Endodermal cell (in vitro differentiated cells): ENCODE measurements at regions not wholly inside any gene's neighbourhood (a gene's known extent, or its start where the extent isn't known, plus 50 kb on each side); places are given as distances from the start of the nearest gene placed in this dataset.

ENCODE experiments used
- DNase-seq: peaks from one replicate; pipeline ENCODE4 v3.0.0-alpha.2; 2017
- H3K27ac ChIP-seq: 2 replicates; pipeline ENCODE4 v1.5.1; 2013; ENCODE audit warnings: mild to moderate bottlenecking, low read depth, low read length, moderate library complexity
- H3K27me3 ChIP-seq: 2 replicates; pipeline ENCODE4 v1.6.1; 2013; ENCODE audit warnings: mild to moderate bottlenecking, low read length, moderate library complexity; ENCODE audit not compliant: insufficient read depth, control insufficient read depth, poor library complexity, severe bottlenecking
- H3K36me3 ChIP-seq: 2 replicates; pipeline ENCODE4 v1.7.0; 2013; ENCODE audit warnings: mild to moderate bottlenecking, low read length, moderate library complexity; ENCODE audit not compliant: control insufficient read depth, insufficient read depth
- H3K4me1 ChIP-seq: one replicate; pipeline ENCODE4 v1.7.0; 2013; ENCODE audit warnings: low read length; ENCODE audit not compliant: control insufficient read depth, insufficient read depth
- H3K4me3 ChIP-seq: 2 replicates; pipeline ENCODE4 v1.5.1; 2013; ENCODE audit warnings: mild to moderate bottlenecking, low read length, moderate library complexity
- H3K9ac ChIP-seq: 2 replicates; pipeline ENCODE4 v1.6.1; 2013; ENCODE audit warnings: mild to moderate bottlenecking, low read length, moderate library complexity; ENCODE audit not compliant: poor library complexity, severe bottlenecking; ENCODE audit errors: extremely low read depth
- H3K9me3 ChIP-seq: 2 replicates; pipeline ENCODE4 v1.6.1; 2013; ENCODE audit warnings: mild to moderate bottlenecking, low read length, moderate library complexity; ENCODE audit not compliant: control insufficient read depth
- H3K27ac Mint-ChIP-seq: 2 replicates; pipeline ENCODE4 v1.8.0; 2020; ENCODE audit warnings: mixed read lengths
- H3K27me3 Mint-ChIP-seq: 2 replicates; pipeline ENCODE4 v1.8.0; 2021; ENCODE audit warnings: mild to moderate bottlenecking, mixed read lengths; ENCODE audit not compliant: insufficient read depth
- H3K36me3 Mint-ChIP-seq: 2 replicates; pipeline ENCODE4 v1.8.0; 2020; ENCODE audit warnings: low read depth, mixed read lengths
- H3K4me1 Mint-ChIP-seq: 2 replicates; pipeline ENCODE4 v1.8.0; 2020; ENCODE audit warnings: mixed read lengths
- H3K4me3 Mint-ChIP-seq: 2 replicates; pipeline ENCODE4 v1.8.0; 2020; ENCODE audit warnings: mild to moderate bottlenecking, moderate library complexity, mixed read lengths
- H3K9me3 Mint-ChIP-seq: 2 replicates; pipeline ENCODE4 v1.8.0; 2020; ENCODE audit warnings: mild to moderate bottlenecking, mixed read lengths
- WGBS, 2 experiments: methylation state at CpG; one replicate each; pipeline versions ENCODE4 v1.1.5 to v1.1.7; 2013; ENCODE audit warnings: missing lambda C conversion rate in 2 of 2, mixed read lengths in 1 of 2; ENCODE audit not compliant: insufficient coverage in 1 of 2, insufficient read length in 1 of 2; 5-methylcytosine and 5-hydroxymethylcytosine counted together
- TF ChIP-seq, protein P1 (sequence below): fragments of 200-600 bp; sonication (generic); conservative IDR thresholded peaks from 2 replicates; pipeline ENCODE4 v1.5.0; 2021; ENCODE audit warnings: antibody characterized with exemption, mild to moderate bottlenecking

DNA sequence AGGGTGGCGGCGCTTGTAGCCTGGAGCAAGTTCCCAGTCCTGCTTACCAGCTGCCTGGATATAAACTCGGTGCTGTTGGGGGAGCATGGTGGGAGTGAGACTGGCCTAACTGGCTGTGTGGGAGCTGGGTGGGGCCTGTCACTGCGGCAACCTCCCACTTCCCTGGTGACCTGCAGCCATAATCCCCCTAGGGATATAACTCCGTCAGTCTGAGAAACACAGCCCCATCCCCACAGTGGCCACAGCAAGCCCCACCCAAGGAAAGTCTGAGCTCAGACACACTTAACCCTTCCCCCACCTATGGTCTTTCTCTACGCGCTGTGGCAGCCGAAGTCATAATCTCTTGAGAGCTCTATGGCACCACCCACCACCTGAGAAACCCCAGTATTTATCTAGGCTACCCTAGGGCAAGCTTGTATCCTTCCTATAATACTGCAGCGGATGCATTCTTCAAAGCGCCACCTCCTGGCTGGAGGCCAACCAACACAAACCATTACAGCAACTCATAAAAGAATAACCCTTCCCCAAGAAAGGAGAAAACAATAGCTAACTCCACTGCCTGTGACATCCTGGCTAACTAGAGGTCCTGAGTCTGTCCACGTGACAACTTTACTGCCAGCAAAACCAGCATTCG is 57.4 kb downstream of the ZNF648 start:
- DNase-seq = peak; percentile 72
- peaks cover under 1% of the 10 kb centered on the region for H3K4me1 Mint-ChIP-seq
- WGBS, 2 experiments = 67 to 95% methylated on average over 1 to 12 of the region's 12 CpGs
- Histone ChIP-seq H3K9ac (no peak overlapping the region), H3K27ac (no peak overlapping the region), H3K36me3 (no peaks in the 10 kb centered on the region), H3K4me1 (no peaks in the 10 kb centered on the region), H3K27me3 (peaks cover 3% of the 10 kb centered on the region), H3K9me3 (no peaks in the 10 kb centered on the region), H3K4me3 (no peak overlapping the region)
- H3K27me3 Mint-ChIP-seq = peaks cover 9% of the 10 kb centered on the region
- TF ChIP-seq, protein P1, sequence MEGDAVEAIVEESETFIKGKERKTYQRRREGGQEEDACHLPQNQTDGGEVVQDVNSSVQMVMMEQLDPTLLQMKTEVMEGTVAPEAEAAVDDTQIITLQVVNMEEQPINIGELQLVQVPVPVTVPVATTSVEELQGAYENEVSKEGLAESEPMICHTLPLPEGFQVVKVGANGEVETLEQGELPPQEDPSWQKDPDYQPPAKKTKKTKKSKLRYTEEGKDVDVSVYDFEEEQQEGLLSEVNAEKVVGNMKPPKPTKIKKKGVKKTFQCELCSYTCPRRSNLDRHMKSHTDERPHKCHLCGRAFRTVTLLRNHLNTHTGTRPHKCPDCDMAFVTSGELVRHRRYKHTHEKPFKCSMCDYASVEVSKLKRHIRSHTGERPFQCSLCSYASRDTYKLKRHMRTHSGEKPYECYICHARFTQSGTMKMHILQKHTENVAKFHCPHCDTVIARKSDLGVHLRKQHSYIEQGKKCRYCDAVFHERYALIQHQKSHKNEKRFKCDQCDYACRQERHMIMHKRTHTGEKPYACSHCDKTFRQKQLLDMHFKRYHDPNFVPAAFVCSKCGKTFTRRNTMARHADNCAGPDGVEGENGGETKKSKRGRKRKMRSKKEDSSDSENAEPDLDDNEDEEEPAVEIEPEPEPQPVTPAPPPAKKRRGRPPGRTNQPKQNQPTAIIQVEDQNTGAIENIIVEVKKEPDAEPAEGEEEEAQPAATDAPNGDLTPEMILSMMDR = peak; percentile 50
- H3K36me3 Mint-ChIP-seq = no peaks in the 10 kb centered on the region
- H3K9me3 Mint-ChIP-seq = peaks cover 14% of the 10 kb centered on the region
- H3K27ac Mint-ChIP-seq = no peak overlapping the region
- H3K4me3 Mint-ChIP-seq = no peak overlapping the region

DNA sequence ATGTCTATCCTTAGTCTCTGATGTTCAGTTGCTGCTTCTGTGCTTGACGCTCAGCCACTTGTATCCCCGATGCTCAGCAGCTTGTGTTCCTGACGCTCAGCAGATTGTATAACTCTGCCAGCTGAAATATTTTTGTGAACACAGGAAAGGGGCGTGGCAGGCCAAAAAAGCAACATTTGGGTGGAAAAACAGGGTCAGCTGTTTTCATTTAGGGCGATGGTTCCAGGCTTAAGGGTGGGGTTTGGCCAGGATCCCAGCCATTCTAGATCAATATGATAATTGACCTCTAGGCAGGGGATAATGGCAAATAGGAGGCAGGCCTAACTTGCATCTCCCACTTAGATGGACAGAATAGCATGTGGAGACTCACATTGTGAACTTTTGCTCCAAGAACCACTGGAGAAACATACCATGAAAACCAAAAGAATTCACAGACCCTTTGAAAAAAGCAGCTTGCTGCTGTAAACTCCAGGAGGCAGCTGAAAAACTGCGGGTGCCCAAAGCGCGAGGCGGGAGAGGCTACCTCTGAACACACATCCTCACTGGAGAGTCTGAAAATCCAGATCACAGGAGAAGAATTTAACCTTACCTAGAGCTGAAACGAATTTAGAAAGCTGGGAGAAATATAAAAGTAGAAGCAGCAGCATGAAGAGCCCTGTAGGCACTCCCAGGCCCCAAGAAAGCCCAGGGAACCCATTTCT is 58.3 kb downstream of the ZNF648 start:
- Mint-ChIP-seq H3K4me3 (no peak overlapping the region), H3K4me1 (peaks cover 5% of the 10 kb centered on the region), H3K9me3 (peaks cover 10% of the 10 kb centered on the region), H3K27ac (no peak overlapping the region), H3K36me3 (no peaks in the 10 kb centered on the region), H3K27me3 (peaks cover 11% of the 10 kb centered on the region)
- Histone ChIP-seq H3K27me3 (peaks cover 3% of the 10 kb centered on the region), H3K27ac (no peak overlapping the region), H3K9me3 (no peaks in the 10 kb centered on the region), H3K4me3 (no peak overlapping the region), H3K36me3 (no peaks in the 10 kb centered on the region), H3K9ac (no peak overlapping the region), H3K4me1 (no peaks in the 10 kb centered on the region)
- DNase-seq = no peak
- TF ChIP-seq, protein P1 = no peak
- WGBS, 2 experiments = 83 to 87% methylated on average over 9 to 10 of the region's 10 CpGs

DNA sequence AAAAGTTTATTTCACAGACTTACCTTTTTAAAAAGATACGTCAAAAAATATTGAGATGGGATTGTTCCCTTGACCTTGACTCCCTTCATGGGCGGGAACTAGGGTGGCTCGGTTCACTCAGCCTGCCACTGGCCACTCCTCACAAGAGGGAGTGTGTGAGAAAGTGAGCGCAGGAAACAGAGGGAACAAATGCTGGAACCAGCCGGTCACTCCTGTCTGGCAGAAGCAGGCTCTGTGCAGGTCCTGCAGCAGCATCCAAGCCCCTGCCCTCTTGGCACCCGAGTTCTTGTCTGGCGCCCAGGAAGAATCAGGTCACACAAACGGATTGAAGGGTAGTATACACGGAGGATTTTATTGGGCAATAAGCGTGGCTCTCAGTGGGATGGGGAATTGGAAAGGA is 58.9 kb downstream of the ZNF648 start:
- WGBS, 2 experiments = 87 to 93% methylated on average over 7 to 10 of the region's 10 CpGs
- no peak overlapping the region for H3K27ac ChIP-seq
- H3K4me3 ChIP-seq = no peak overlapping the region
- peaks cover 9% of the 10 kb centered on the region for H3K27me3 ChIP-seq
- no peak for DNase-seq
- TF ChIP-seq, protein P1 = no peak
- Mint-ChIP-seq H3K9me3 (peaks cover 10% of the 10 kb centered on the region), H3K27me3 (peaks cover 13% of the 10 kb centered on the region), H3K4me3 (no peak overlapping the region), H3K36me3 (no peaks in the 10 kb centered on the region), H3K4me1 (peaks cover 5% of the 10 kb centered on the region), H3K27ac (no peak overlapping the region)
- no peak overlapping the region for H3K9ac ChIP-seq
- no peaks in the 10 kb centered on the region for H3K36me3 ChIP-seq
- H3K9me3 ChIP-seq = no peaks in the 10 kb centered on the region
- no peaks in the 10 kb centered on the region for H3K4me1 ChIP-seq
